SH-SY5Y (cell line): ENCODE measurements at regions not wholly inside any gene's neighbourhood (a gene's known extent, or its start where the extent isn't known, plus 50 kb on each side); places are given as distances from the start of the nearest gene placed in this dataset.

Experiments
- GATA2 ChIP-seq: IDR thresholded peaks from 2 replicates; pipeline ENCODE4 v1.6.1; 2011; ENCODE audit warnings: mild to moderate bottlenecking, low read depth, low read length
- GATA3 ChIP-seq: IDR thresholded peaks from 2 replicates; pipeline ENCODE4 v1.6.1; 2011; ENCODE audit warnings: low read depth, mild to moderate bottlenecking, low read length, moderate library complexity

GRCh38 chr3:16004812-16005211 lies 169.7 kb upstream of the GALNT15 start:
- no peak for TF ChIP-seq GATA2
- no peak for TF ChIP-seq GATA3
